ENCODE measurements at regions not wholly inside any gene's neighbourhood (a gene's known extent, or its start where the extent isn't known, plus 50 kb on each side); places are given as distances from the start of the nearest gene placed in this dataset.

DNA sequence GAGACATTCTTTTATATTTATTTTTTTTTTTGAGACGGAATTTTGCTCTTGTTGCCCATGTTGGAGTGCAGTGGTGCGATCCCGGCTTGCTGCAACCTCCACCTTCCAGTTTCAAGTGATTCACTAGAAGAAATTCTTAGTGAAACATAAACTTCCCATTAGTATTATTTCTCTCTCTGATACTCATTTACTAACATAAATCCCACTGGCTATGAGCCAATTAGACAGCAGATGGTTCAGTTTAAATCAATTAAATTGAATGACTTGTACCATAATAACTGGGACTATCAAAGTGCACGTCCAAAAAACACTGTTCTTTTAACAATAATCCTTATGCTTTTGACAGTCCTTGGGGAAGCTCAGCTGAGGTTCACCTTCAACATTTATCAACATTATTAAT is 111.2 kb upstream of the PTCHD4 start:
- TF ChIP-seq, protein P1, sequence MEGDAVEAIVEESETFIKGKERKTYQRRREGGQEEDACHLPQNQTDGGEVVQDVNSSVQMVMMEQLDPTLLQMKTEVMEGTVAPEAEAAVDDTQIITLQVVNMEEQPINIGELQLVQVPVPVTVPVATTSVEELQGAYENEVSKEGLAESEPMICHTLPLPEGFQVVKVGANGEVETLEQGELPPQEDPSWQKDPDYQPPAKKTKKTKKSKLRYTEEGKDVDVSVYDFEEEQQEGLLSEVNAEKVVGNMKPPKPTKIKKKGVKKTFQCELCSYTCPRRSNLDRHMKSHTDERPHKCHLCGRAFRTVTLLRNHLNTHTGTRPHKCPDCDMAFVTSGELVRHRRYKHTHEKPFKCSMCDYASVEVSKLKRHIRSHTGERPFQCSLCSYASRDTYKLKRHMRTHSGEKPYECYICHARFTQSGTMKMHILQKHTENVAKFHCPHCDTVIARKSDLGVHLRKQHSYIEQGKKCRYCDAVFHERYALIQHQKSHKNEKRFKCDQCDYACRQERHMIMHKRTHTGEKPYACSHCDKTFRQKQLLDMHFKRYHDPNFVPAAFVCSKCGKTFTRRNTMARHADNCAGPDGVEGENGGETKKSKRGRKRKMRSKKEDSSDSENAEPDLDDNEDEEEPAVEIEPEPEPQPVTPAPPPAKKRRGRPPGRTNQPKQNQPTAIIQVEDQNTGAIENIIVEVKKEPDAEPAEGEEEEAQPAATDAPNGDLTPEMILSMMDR (IDR thresholded peaks at IDR 0.05; ENCODE audit: low read depth, low read length), result no peak
- TF ChIP-seq POLR2A (IDR thresholded peaks at IDR 0.05; ENCODE audit: extremely low read depth, insufficient read length), result no peak
- TF ChIP-seq, protein P2, sequence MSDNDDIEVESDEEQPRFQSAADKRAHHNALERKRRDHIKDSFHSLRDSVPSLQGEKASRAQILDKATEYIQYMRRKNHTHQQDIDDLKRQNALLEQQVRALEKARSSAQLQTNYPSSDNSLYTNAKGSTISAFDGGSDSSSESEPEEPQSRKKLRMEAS (IDR thresholded peaks at IDR 0.05; ENCODE audit: low read depth, low read length), result no peak

Measured in NB4 (cell line).